ENCODE measurements at regions not wholly inside any gene's neighbourhood (a gene's known extent, or its start where the extent isn't known, plus 50 kb on each side); places are given as distances from the start of the nearest gene placed in this dataset.

DNA sequence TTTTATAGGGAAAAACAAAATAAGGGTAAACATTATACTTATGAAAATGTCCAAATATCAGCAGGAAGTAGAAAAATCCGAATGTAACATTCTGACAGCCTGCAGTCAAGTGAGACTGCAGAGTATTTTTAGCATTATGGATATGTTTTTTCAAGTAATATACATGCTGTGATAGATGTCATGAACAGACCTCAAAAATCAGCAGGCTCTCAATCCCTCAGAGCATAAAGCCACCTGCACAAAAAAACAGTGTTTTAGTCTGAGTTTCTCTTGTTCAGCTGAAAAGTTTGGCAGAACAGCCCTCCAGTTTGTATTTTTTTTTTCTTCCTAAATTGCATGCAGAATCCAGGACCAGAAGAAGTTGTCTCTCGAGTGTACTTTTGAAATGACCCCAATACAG is 219.1 kb upstream of the FMN2 start:
- no peak overlapping the region for H3K27ac ChIP-seq
- H3K4me3 ChIP-seq = no peak overlapping the region
- no peaks in the 10 kb centered on the region for H3K4me1 ChIP-seq
- H3K36me3 ChIP-seq = no peaks in the 10 kb centered on the region
- no peaks in the 10 kb centered on the region for H3K27me3 ChIP-seq
- H3K9me3 ChIP-seq = no peaks in the 10 kb centered on the region
- DNase-seq (ENCODE audit: extremely low spot score in 2 of 2) = no peak
- intact Hi-C loops (cut with DNase I) = no loop called here
- TF ChIP-seq POLR2A (IDR thresholded peaks at IDR 0.05) (no peak), POLR2AphosphoS5 (IDR thresholded peaks at IDR 0.05; ENCODE audit: insufficient read depth in 1 of 2, low read depth in 1 of 2) (no peak), CTCF (IDR thresholded peaks at IDR 0.05) (no peak)

DNA sequence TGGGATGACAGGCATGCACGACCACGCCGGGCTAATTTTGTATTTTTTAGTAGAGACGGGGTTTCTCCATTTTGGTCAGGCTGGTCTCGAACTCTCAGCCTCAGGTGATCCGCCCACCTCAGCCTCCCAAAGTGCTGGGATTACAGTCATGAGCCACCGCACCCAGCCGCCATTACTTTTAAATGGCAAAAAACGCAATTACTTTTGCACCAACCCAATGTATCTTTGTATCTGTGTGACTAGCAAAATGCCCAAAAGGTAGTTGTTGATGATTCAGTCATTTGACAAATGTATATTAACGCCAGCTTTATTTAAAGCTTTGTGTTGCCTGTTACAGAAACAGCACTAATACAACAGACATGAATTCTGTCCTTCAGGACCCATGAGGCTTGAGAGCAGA is 216.9 kb upstream of the FMN2 start:
- Histone ChIP-seq H3K36me3 (no peaks in the 10 kb centered on the region), H3K27me3 (no peaks in the 10 kb centered on the region), H3K4me3 (no peak overlapping the region), H3K4me1 (no peaks in the 10 kb centered on the region), H3K27ac (no peak overlapping the region), H3K9me3 (no peaks in the 10 kb centered on the region)
- intact Hi-C loops (cut with DNase I) = no loop called here
- DNase-seq (ENCODE audit: extremely low spot score in 2 of 2) = peak in 1 of 2 donors; percentile 58
- TF ChIP-seq POLR2A (IDR thresholded peaks at IDR 0.05) (no peak), POLR2AphosphoS5 (IDR thresholded peaks at IDR 0.05; ENCODE audit: insufficient read depth in 1 of 2, low read depth in 1 of 2) (no peak), CTCF (IDR thresholded peaks at IDR 0.05) (no peak)

DNA sequence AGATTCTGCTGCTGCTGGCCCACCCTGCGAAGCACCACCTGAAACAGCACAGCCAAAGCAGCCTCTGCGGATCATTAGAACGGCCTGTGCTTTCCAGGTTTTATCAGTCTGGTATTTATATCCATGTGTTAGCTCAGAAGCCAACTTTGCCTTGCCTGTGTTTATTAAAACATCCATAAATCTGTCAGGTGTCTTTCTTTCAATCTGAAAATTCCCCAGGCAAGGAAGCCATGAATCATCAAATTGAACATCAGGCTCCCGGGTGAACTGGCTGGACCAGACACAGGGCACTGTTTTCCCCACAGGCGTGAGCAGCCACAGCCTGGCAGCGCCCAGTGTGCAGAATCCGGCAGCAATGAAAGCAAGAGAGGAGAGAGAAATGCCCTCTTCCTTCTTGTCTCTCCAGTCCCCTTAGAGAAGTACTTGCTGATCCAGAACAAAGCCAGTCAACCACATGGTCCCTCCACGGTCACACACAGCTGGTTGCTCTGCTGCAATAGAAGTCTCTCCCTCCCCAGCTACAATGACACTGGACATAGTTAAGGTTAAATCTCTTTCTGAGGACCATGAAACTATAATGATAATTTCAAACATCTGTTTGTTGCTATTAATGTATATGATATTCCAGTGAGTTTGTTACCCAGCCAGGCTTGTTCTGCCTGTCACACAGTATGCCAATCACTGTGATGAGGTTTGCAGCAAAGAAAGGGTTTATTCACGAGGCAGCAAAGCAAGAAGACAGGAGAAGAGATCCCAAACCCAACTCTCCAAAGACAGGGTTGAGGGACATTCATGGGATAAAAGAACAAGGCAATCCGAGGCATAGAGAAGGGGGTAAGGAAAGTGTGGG is 212.1 kb upstream of the FMN2 start:
- H3K27me3 ChIP-seq = no peaks in the 10 kb centered on the region
- H3K4me3 ChIP-seq = no peak overlapping the region
- intact Hi-C loops (cut with DNase I) = no loop called here
- TF ChIP-seq POLR2AphosphoS5 (IDR thresholded peaks at IDR 0.05; ENCODE audit: insufficient read depth in 1 of 2, low read depth in 1 of 2) = peak; percentile 24 to 29
- no peak for TF ChIP-seq CTCF (IDR thresholded peaks at IDR 0.05)
- DNase-seq (ENCODE audit: extremely low spot score in 2 of 2) = peak in 1 of 2 donors; percentile 76
- H3K36me3 ChIP-seq = no peaks in the 10 kb centered on the region
- no peaks in the 10 kb centered on the region for H3K9me3 ChIP-seq
- no peak overlapping the region for H3K27ac ChIP-seq
- H3K4me1 ChIP-seq = peaks cover 4% of the 10 kb centered on the region

GRCh38 chr1:239882967-239883366 is 208.7 kb upstream of the FMN2 start:
- DNase-seq (ENCODE audit: extremely low spot score in 2 of 2) = no peak
- Histone ChIP-seq H3K9me3 (no peaks in the 10 kb centered on the region), H3K27me3 (no peaks in the 10 kb centered on the region), H3K36me3 (no peaks in the 10 kb centered on the region), H3K4me3 (no peak overlapping the region), H3K27ac (no peak overlapping the region), H3K4me1 (peaks cover 7% of the 10 kb centered on the region)
- intact Hi-C loops (cut with DNase I) = no loop called here
- TF ChIP-seq POLR2A (IDR thresholded peaks at IDR 0.05) (no peak), POLR2AphosphoS5 (IDR thresholded peaks at IDR 0.05; ENCODE audit: insufficient read depth in 1 of 2, low read depth in 1 of 2) (no peak), CTCF (IDR thresholded peaks at IDR 0.05) (no peak)

DNA sequence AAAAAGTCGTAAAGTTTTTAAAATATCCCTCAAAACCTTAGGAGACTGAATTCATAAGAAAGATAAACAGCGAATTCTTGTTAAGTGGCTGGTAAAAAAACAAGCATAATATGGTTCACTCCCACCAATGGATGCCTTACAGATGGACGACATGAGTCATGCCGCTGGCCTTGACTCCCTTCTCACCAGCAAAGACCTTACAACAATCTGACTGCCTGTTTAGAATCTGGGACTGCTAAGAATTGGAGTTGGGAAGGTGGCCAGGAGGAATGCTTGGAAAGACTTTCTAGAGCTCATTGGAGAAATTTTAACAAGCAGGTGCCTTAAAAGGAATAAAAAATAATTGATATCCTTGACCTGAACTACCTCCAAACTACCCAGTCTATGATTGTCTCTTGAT is 206.9 kb upstream of the FMN2 start:
- H3K4me1 ChIP-seq = peaks cover 7% of the 10 kb centered on the region
- TF ChIP-seq POLR2AphosphoS5 (IDR thresholded peaks at IDR 0.05; ENCODE audit: insufficient read depth in 1 of 2, low read depth in 1 of 2) (no peak), CTCF (IDR thresholded peaks at IDR 0.05) (no peak), POLR2A (IDR thresholded peaks at IDR 0.05) (no peak)
- H3K4me3 ChIP-seq = no peak overlapping the region
- no peaks in the 10 kb centered on the region for H3K27me3 ChIP-seq
- no peaks in the 10 kb centered on the region for H3K9me3 ChIP-seq
- H3K27ac ChIP-seq = no peak overlapping the region
- no peaks in the 10 kb centered on the region for H3K36me3 ChIP-seq
- intact Hi-C loops (cut with DNase I) = no loop called here
- peak in 1 of 2 donors; percentile 69 for DNase-seq (ENCODE audit: extremely low spot score in 2 of 2)

Data from vagina (tissue), 2 donors.